A673 (cell line): ENCODE measurements at regions not wholly inside any gene's neighbourhood (a gene's known extent, or its start where the extent isn't known, plus 50 kb on each side); places are given as distances from the start of the nearest gene placed in this dataset.

Experiments used
- EZH2 ChIP-seq: fragments of 200-600 bp; sonication (generic); IDR thresholded peaks from 2 replicates; pipeline ENCODE4 v1.6.1; 2017; ENCODE audit warnings: borderline replicate concordance, low read depth, mild to moderate bottlenecking, mixed read lengths, antibody characterized with exemption, low read length; ENCODE audit not compliant: poor library complexity, severe bottlenecking
- TF ChIP-seq, protein P1 (sequence below): fragments of 300-800, 200-600 bp; sonication (generic); conservative IDR thresholded peaks from 2 replicates; pipeline ENCODE4 v1.5.1; 2017; ENCODE audit warnings: low read depth, mild to moderate bottlenecking, antibody characterized with exemption, low read length, moderate library complexity, mixed read lengths

DNA sequence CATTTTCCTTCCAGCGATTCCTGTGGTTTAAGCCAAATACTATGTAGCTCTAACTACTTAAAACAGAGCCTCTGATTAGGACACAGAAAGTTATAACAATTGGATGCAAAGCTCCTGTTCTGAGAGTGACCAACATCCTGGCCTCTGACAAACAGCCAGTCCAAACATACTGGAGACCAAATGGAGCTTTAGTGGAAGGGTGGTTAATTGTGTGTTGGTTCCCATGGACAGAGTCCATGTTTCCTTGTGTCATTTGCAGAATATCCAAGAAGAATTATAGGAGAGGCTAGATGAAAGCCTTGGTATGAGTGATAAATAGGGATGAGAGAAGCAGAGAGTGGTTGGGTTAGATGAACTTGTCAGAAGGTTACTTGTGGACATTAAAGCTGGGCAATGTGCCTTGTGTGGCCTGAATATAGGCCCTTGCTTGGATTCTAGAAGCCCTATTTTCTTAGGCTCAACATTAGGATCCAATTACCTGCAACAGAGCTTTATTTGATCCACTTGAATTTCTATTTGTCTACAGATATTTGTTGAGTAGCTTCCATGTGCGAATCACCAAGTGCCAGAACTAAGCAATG, 180.5 kb upstream of the GORAB start:
- TF ChIP-seq, protein P1, sequence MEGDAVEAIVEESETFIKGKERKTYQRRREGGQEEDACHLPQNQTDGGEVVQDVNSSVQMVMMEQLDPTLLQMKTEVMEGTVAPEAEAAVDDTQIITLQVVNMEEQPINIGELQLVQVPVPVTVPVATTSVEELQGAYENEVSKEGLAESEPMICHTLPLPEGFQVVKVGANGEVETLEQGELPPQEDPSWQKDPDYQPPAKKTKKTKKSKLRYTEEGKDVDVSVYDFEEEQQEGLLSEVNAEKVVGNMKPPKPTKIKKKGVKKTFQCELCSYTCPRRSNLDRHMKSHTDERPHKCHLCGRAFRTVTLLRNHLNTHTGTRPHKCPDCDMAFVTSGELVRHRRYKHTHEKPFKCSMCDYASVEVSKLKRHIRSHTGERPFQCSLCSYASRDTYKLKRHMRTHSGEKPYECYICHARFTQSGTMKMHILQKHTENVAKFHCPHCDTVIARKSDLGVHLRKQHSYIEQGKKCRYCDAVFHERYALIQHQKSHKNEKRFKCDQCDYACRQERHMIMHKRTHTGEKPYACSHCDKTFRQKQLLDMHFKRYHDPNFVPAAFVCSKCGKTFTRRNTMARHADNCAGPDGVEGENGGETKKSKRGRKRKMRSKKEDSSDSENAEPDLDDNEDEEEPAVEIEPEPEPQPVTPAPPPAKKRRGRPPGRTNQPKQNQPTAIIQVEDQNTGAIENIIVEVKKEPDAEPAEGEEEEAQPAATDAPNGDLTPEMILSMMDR = no peak
- TF ChIP-seq EZH2 = no peak
